ENCODE measurements at regions not wholly inside any gene's neighbourhood (a gene's known extent, or its start where the extent isn't known, plus 50 kb on each side); places are given as distances from the start of the nearest gene placed in this dataset.

DNA sequence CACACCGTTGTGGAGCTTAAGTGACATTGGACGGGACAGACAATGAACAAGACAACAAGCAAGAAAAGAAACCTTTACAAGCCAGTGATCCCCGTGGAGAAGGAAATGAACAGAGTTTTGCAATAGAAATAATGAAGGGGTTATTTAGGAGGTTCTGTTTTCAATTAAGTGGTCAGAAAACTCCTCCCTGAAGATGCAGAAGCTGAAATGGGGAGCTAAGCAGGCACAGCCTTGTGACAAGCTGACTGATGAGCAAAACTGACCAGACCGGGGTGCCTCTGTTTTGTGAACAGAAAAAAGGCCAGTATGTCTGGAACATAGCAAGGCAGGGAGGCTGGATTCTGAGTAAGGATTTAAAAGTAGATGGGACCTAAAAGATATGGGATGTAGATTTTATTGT, 299.8 kb upstream of the POM121L12 start:
- TF ChIP-seq, protein P1, sequence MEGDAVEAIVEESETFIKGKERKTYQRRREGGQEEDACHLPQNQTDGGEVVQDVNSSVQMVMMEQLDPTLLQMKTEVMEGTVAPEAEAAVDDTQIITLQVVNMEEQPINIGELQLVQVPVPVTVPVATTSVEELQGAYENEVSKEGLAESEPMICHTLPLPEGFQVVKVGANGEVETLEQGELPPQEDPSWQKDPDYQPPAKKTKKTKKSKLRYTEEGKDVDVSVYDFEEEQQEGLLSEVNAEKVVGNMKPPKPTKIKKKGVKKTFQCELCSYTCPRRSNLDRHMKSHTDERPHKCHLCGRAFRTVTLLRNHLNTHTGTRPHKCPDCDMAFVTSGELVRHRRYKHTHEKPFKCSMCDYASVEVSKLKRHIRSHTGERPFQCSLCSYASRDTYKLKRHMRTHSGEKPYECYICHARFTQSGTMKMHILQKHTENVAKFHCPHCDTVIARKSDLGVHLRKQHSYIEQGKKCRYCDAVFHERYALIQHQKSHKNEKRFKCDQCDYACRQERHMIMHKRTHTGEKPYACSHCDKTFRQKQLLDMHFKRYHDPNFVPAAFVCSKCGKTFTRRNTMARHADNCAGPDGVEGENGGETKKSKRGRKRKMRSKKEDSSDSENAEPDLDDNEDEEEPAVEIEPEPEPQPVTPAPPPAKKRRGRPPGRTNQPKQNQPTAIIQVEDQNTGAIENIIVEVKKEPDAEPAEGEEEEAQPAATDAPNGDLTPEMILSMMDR (IDR thresholded peaks at IDR 0.05; ENCODE audit: insufficient read depth, low read depth, low read length): no peak
- TF ChIP-seq EZH2 (IDR thresholded peaks at IDR 0.05; ENCODE audit: insufficient read depth, low read length): no peak

Measured in astrocyte (in vitro differentiated cells and primary cell).